Testis (tissue), 2 donors: ENCODE measurements at regions not wholly inside any gene's neighbourhood (a gene's known extent, or its start where the extent isn't known, plus 50 kb on each side); places are given as distances from the start of the nearest gene placed in this dataset.
"Not testable (repeated sequence)": the region's sequence is repeated elsewhere in the genome, so short reads cannot be mapped to it uniquely, and the experiment has no call there.

Experiments used
- DNase-seq: peaks from one replicate; pipeline ENCODE4 v3.0.0-alpha.2; 2019
- H3K27ac ChIP-seq, 2 donors: fragments of 200-600 bp; sonication (generic); one replicate each; pipeline ENCODE4 v1.5.1; 2019
- H3K27me3 ChIP-seq: fragments of 200-600 bp; sonication (generic); one replicate; pipeline ENCODE4 v1.5.1; 2019
- H3K36me3 ChIP-seq: fragments of 200-600 bp; sonication (generic); one replicate; pipeline ENCODE4 v1.5.1; 2017; ENCODE audit warnings: low read depth; ENCODE audit errors: missing control alignments
- H3K4me1 ChIP-seq: fragments of 200-600 bp; sonication (generic); one replicate; pipeline ENCODE4 v1.5.1; 2019
- H3K4me3 ChIP-seq, 2 donors: fragments of 200-600 bp; sonication (generic); one replicate each; pipeline ENCODE4 v1.5.1; 2017 to 2019
- H3K9me3 ChIP-seq: fragments of 200-600 bp; sonication (generic); one replicate; pipeline ENCODE4 v1.5.1; 2017
- POLR2A ChIP-seq: fragments of 450-650 bp; IDR thresholded peaks from one replicate; pipeline ENCODE4 v1.6.1; 2017; ENCODE audit warnings: antibody characterized with exemption, mild to moderate bottlenecking, moderate library complexity
- WGBS, 2 donors: methylation state at CpG; one replicate each; pipeline ENCODE4 v1.1.5; 2018; 5-methylcytosine and 5-hydroxymethylcytosine counted together
- intact Hi-C: fragments of 100-400 bp; cut with DNase I; formaldehyde crosslinking; loops from one replicate; pipeline ENCODE4 v1.15.1; 2023; ENCODE audit warnings: low total_unique reads
- TF ChIP-seq, protein P1 (sequence below), 3 experiments: fragments of 450-650 bp in 2 of 3; fragments of 200-600 bp in 1 of 3; sonication (generic) in 1 of 3; IDR thresholded peaks; one replicate each; pipeline ENCODE4 v1.5.1; 2016 to 2019; ENCODE audit warnings: antibody characterized with exemption in 3 of 3, mild to moderate bottlenecking in 2 of 3, moderate library complexity in 1 of 3

DNA sequence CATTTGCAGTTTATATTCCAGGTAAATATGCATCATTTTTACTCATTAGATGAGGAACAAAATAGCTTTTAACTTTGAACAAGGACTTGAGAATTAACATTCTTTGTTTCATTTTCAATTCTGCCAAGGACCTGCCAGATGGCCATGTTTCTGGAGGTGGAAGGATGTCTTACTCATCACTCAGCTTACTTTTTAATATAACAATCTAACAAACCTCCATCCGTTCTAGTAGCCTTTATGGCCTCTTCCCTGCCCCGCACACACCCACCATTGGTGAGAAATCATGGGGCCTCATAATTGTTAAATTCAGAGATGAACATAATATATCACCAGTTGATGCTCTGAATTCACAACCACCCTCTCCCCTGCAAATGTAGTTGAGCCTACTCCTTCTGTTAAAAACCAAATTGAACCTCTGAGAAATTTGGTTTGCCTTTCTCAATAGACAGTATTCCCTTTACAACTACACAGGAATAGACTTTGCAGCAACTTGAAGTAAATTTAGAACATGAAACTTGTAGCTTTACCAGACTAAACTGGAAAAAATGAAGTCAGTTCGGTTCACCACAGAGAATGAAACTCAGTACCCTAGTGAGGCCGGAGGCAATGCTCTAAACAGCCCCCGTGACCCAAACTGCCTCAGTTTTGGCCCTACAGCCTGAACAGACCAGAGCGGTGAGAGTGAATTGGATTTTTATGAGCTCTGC, 50.1 kb upstream of the ACSL4 start:
- Histone ChIP-seq H3K9me3 (no peaks in the 10 kb centered on the region), H3K27ac (no peak overlapping the region), H3K27me3 (no peaks in the 10 kb centered on the region), H3K4me3 (no peak overlapping the region), H3K36me3 (no peaks in the 10 kb centered on the region), H3K4me1 (no peaks in the 10 kb centered on the region)
- no peak for TF ChIP-seq POLR2A
- TF ChIP-seq, protein P1, sequence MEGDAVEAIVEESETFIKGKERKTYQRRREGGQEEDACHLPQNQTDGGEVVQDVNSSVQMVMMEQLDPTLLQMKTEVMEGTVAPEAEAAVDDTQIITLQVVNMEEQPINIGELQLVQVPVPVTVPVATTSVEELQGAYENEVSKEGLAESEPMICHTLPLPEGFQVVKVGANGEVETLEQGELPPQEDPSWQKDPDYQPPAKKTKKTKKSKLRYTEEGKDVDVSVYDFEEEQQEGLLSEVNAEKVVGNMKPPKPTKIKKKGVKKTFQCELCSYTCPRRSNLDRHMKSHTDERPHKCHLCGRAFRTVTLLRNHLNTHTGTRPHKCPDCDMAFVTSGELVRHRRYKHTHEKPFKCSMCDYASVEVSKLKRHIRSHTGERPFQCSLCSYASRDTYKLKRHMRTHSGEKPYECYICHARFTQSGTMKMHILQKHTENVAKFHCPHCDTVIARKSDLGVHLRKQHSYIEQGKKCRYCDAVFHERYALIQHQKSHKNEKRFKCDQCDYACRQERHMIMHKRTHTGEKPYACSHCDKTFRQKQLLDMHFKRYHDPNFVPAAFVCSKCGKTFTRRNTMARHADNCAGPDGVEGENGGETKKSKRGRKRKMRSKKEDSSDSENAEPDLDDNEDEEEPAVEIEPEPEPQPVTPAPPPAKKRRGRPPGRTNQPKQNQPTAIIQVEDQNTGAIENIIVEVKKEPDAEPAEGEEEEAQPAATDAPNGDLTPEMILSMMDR (IDR thresholded peaks at IDR 0.05): no peak
- 77 to 79% methylated on average over 6 of the region's 6 CpGs for WGBS, 2 donors
- no peak for DNase-seq
- intact Hi-C loops: no loop called here

DNA sequence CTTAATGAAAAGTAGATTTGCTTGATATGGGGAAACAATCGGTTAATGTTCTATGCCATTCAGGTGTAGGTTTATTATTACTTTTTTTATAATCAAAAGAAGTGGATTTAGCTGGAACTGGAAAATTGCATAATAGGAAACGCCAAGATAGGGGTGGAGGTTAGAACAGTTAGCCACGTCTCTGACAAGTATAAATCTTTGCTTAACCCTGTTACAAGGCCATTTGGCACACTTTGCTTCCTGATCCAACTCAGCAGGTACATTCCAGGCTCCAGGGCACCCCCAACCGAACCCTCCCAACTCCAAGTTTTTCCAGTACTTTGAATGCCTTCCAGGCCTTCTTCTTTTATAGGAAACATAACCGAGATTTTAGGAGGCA, 50.6 kb upstream of the ACSL4 start:
- no peak for DNase-seq
- intact Hi-C loops: no loop called here
- no peaks in the 10 kb centered on the region for H3K9me3 ChIP-seq
- no peaks in the 10 kb centered on the region for H3K4me1 ChIP-seq
- H3K27me3 ChIP-seq: no peaks in the 10 kb centered on the region
- H3K27ac ChIP-seq: no peak overlapping the region
- no peak overlapping the region for H3K4me3 ChIP-seq
- no peak for TF ChIP-seq POLR2A
- TF ChIP-seq, protein P1 (IDR thresholded peaks at IDR 0.05): no peak
- WGBS, 2 donors: 62 to 63% methylated on average over 5 of the region's 5 CpGs
- H3K36me3 ChIP-seq: no peaks in the 10 kb centered on the region

DNA sequence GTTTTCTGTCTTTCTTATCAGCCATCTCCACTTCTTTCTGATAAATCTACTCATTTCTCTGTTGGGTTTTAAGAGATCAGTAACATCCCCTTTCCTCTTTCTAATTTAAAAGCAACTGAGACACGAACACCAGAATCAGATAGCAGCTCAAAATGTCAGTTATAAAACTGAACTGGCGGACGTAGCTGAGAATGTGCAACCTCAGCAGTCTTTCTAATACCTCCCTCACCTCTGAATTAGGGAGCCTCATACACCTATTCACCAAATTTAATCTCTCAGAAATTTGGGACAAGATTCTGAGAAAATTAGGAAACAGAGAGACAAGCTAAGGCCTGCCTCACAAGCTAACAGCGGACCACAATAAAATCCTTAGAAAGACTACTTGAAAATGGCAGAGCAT, 52.0 kb upstream of the ACSL4 start:
- WGBS, 2 donors: 91% methylated on average over 4 of the region's 4 CpGs
- Histone ChIP-seq H3K36me3 (no peaks in the 10 kb centered on the region), H3K4me1 (no peaks in the 10 kb centered on the region), H3K9me3 (no peaks in the 10 kb centered on the region), H3K4me3 (no peak overlapping the region), H3K27me3 (no peaks in the 10 kb centered on the region), H3K27ac (no peak overlapping the region)
- intact Hi-C loops: no loop called here
- no peak for DNase-seq
- TF ChIP-seq, protein P1 (IDR thresholded peaks at IDR 0.05): no peak

- H3K9me3 ChIP-seq, H3K27me3 ChIP-seq, H3K27ac ChIP-seq, H3K4me3 ChIP-seq, intact Hi-C loops, H3K4me1 ChIP-seq, DNase-seq, H3K36me3 ChIP-seq: not testable (repeated sequence)
- 89 to 96% methylated on average over 7 of the region's 7 CpGs for WGBS, 2 donors
These were observed 57.5 kb upstream of the ACSL4 start for GRCh38 chrX:109790511-109790910.

DNA sequence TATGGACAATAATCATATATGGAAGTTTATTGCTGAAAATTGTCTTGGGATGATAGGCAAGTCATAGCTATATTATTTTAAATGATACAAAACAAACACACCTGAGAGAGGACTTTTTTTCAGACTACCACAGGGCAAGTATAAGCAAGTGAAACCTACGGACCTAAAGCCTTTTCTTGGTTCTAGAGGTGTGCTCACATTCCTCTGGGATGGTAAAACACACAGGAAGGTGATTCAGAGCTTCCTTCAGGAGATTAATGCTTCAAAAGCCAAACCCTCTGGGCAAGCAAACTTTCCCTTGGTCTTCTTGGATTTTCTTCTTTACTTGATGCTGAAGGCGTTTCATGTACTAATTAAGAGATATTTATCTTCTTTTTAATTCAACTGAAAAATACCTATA, 60.1 kb upstream of the ACSL4 start:
- H3K36me3 ChIP-seq: no peaks in the 10 kb centered on the region
- H3K27me3 ChIP-seq: no peaks in the 10 kb centered on the region
- 85 to 86% methylated on average over 2 of the region's 2 CpGs for WGBS, 2 donors
- no peak overlapping the region for H3K4me3 ChIP-seq
- intact Hi-C loops: no loop called here
- DNase-seq: no peak
- no peaks in the 10 kb centered on the region for H3K4me1 ChIP-seq
- no peak overlapping the region for H3K27ac ChIP-seq
- TF ChIP-seq, protein P1 (IDR thresholded peaks at IDR 0.05): no peak
- TF ChIP-seq POLR2A: no peak
- H3K9me3 ChIP-seq: no peaks in the 10 kb centered on the region
